Liver (tissue), 8 donors: ENCODE measurements at regions not wholly inside any gene's neighbourhood (a gene's known extent, or its start where the extent isn't known, plus 50 kb on each side); places are given as distances from the start of the nearest gene placed in this dataset.
A peak's percentile ranks its signal among the peaks of the same experiment; 100 is the strongest.

ENCODE experiments used
- DNase-seq: peaks from one replicate; pipeline ENCODE4 v3.0.0-alpha.2; 2017; ENCODE audit warnings: low spot score
- H3K27ac ChIP-seq, 2 donors: one replicate each; pipeline ENCODE4 v1.7.0; 2013; ENCODE audit warnings: inconsistent platforms in 2 of 2, low read length in 2 of 2, control low read depth in 1 of 2, low read depth in 1 of 2, mild to moderate bottlenecking in 1 of 2
- H3K27me3 ChIP-seq, 4 donors: one replicate each; pipeline versions ENCODE4 v1.6.1 to v1.7.0; 2013; ENCODE audit warnings: low read length in 3 of 4, inconsistent platforms in 1 of 4, mild to moderate bottlenecking in 1 of 4, moderate library complexity in 1 of 4; ENCODE audit not compliant: control insufficient read depth in 4 of 4, insufficient read depth in 4 of 4
- H3K36me3 ChIP-seq, 4 donors: one replicate each; pipeline versions ENCODE4 v1.6.1 to v1.7.0; 2013; ENCODE audit warnings: low read length in 3 of 4, mild to moderate bottlenecking in 3 of 4, low read depth in 1 of 4, moderate library complexity in 1 of 4; ENCODE audit not compliant: control insufficient read depth in 4 of 4, insufficient read depth in 3 of 4
- H3K4me1 ChIP-seq, 4 donors: one replicate each; pipeline versions ENCODE4 v1.6.1 to v1.7.0; 2013; ENCODE audit warnings: low read length in 3 of 4, mild to moderate bottlenecking in 3 of 4, moderate library complexity in 1 of 4; ENCODE audit not compliant: control insufficient read depth in 4 of 4, insufficient read depth in 4 of 4
- H3K4me3 ChIP-seq, 3 donors: one replicate each; pipeline versions ENCODE4 v1.6.1 to v1.7.0; 2013; ENCODE audit warnings: low read length in 3 of 3, control low read depth in 1 of 3, low read depth in 1 of 3, mild to moderate bottlenecking in 1 of 3
- H3K9ac ChIP-seq, 2 donors: one replicate each; pipeline ENCODE4 v1.7.0; 2013; ENCODE audit warnings: low read length in 2 of 2, mild to moderate bottlenecking in 2 of 2, moderate library complexity in 2 of 2, control low read depth in 1 of 2, low read depth in 1 of 2
- H3K9me3 ChIP-seq, 4 donors: one replicate each; pipeline versions ENCODE4 v1.6.1 to v1.7.0; 2013; ENCODE audit warnings: low read length in 3 of 4; ENCODE audit not compliant: control insufficient read depth in 4 of 4
- CTCF ChIP-seq: fragments of 150-350 bp; IDR thresholded peaks from 2 replicates; pipeline ENCODE4 v1.5.1; 2017; ENCODE audit warnings: improper control_type of control experiment, low read depth, low read length; ENCODE audit not compliant: missing input control
- FOXA1 ChIP-seq: IDR thresholded peaks from 2 replicates; pipeline ENCODE4 v1.6.1; 2016; ENCODE audit warnings: antibody characterized with exemption
- FOXA2 ChIP-seq: IDR thresholded peaks from 2 replicates; pipeline ENCODE4 v1.6.1; 2016; ENCODE audit warnings: antibody characterized with exemption
- GABPA ChIP-seq, 2 donors: IDR thresholded peaks in 1 of 2; conservative IDR thresholded peaks in 1 of 2; 2 replicates each; pipeline ENCODE4 v1.6.1; 2016; ENCODE audit warnings: antibody characterized with exemption in 2 of 2, mild to moderate bottlenecking in 1 of 2, moderate library complexity in 1 of 2
- HNF4A ChIP-seq, 2 donors: conservative IDR thresholded peaks; 2 replicates each; pipeline ENCODE4 v1.6.1; 2016; ENCODE audit warnings: antibody characterized with exemption in 2 of 2, mild to moderate bottlenecking in 2 of 2
- HNF4G ChIP-seq: IDR thresholded peaks from 2 replicates; pipeline ENCODE4 v1.6.1; 2016; ENCODE audit warnings: antibody characterized with exemption
- NR2F2 ChIP-seq: IDR thresholded peaks from 2 replicates; pipeline ENCODE4 v1.6.1; 2016; ENCODE audit warnings: antibody characterized with exemption
- REST ChIP-seq: IDR thresholded peaks from 2 replicates; pipeline ENCODE4 v1.6.1; 2016; ENCODE audit warnings: antibody characterized with exemption, mild to moderate bottlenecking
- TAF1 ChIP-seq: conservative IDR thresholded peaks from 2 replicates; pipeline ENCODE4 v1.6.1; 2016; ENCODE audit warnings: antibody characterized with exemption, mild to moderate bottlenecking
- YY1 ChIP-seq: IDR thresholded peaks from 2 replicates; pipeline ENCODE4 v1.6.1; 2016; ENCODE audit warnings: antibody characterized with exemption, mild to moderate bottlenecking
- WGBS: extraction: QIAGEN DNeasy Blood & Tissue Kit; methylation state at CpG from one replicate; pipeline ENCODE4 v1.1.7; 2013; 5-methylcytosine and 5-hydroxymethylcytosine counted together
- TF ChIP-seq, protein P1 (sequence below): IDR thresholded peaks from 2 replicates; pipeline ENCODE4 v1.6.1; 2016; ENCODE audit warnings: antibody characterized with exemption
- donor health status: healthy.
- donor health status: healthy.
- donor health status: healthy.
- donor health status: healthy.
- donor health status: healthy.

GRCh38 chr22:22720724-22721261 lies 76.4 kb downstream of the GGTLC2 start:
- peak; percentile 29 for DNase-seq
- H3K9ac ChIP-seq = no peak overlapping the region
- no peaks in the 10 kb centered on the region for H3K27me3 ChIP-seq
- WGBS = 70% methylated on average over 6 of the region's 6 CpGs
- H3K4me1 ChIP-seq = no peaks in the 10 kb centered on the region
- no peaks in the 10 kb centered on the region for H3K9me3 ChIP-seq
- no peak for TF ChIP-seq FOXA2
- TF ChIP-seq TAF1 = no peak
- no peak for TF ChIP-seq REST
- no peak for TF ChIP-seq HNF4A (conservative IDR thresholded peaks at IDR 0.05)
- TF ChIP-seq HNF4G = no peak
- TF ChIP-seq FOXA1 = no peak
- no peaks in the 10 kb centered on the region for H3K36me3 ChIP-seq
- no peak overlapping the region for H3K4me3 ChIP-seq
- no peak overlapping the region for H3K27ac ChIP-seq

DNA sequence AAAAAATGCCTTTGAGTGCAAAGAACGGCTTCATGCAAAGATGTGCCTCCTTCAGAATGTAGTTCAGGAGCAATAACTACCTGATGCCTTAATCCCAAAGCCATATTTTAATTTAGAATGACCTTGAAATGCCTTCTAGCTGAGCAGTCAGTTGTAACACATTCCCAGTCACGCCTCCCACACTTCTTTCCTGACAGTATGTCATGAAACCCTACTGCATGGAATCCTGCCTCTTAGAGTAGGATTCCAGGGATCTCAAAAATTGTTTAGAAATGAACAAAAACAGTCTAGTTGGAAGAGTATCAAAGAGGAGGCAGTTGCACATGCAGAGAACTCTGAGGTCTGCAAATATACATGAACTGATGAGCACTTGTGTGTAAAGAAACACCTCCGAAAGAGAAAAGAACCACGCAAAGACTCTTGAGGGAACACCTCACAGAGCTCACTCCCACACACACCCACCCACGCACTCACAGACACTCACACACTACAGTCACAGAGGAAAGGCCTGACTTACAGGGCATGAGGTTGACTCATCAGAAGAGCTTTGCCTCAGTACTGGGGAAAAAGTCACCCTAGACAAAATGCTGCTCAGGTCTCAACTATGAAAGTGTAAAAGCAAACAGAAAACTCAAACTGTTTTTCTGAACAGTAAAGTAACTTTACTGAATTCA lies 77.4 kb downstream of the GGTLC2 start:
- H3K36me3 ChIP-seq = no peaks in the 10 kb centered on the region
- H3K4me3 ChIP-seq = no peak overlapping the region
- H3K27ac ChIP-seq = no peak overlapping the region
- DNase-seq = peak; percentile 8
- H3K9ac ChIP-seq = no peak overlapping the region
- H3K27me3 ChIP-seq = no peaks in the 10 kb centered on the region
- no peaks in the 10 kb centered on the region for H3K9me3 ChIP-seq
- H3K4me1 ChIP-seq = no peaks in the 10 kb centered on the region
- 89% methylated on average over 5 of the region's 5 CpGs for WGBS
- TF ChIP-seq NR2F2 (no peak), HNF4A (conservative IDR thresholded peaks at IDR 0.05) (no peak), GABPA (IDR thresholded peaks at IDR 0.05 in 1 of 2, conservative IDR thresholded peaks at IDR 0.05 in 1 of 2) (no peak), YY1 (no peak), CTCF (no peak)
- TF ChIP-seq, protein P1, sequence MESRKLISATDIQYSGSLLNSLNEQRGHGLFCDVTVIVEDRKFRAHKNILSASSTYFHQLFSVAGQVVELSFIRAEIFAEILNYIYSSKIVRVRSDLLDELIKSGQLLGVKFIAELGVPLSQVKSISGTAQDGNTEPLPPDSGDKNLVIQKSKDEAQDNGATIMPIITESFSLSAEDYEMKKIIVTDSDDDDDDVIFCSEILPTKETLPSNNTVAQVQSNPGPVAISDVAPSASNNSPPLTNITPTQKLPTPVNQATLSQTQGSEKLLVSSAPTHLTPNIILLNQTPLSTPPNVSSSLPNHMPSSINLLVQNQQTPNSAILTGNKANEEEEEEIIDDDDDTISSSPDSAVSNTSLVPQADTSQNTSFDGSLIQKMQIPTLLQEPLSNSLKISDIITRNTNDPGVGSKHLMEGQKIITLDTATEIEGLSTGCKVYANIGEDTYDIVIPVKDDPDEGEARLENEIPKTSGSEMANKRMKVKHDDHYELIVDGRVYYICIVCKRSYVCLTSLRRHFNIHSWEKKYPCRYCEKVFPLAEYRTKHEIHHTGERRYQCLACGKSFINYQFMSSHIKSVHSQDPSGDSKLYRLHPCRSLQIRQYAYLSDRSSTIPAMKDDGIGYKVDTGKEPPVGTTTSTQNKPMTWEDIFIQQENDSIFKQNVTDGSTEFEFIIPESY = no peak
